GM18502 (cell line): ENCODE measurements at regions not wholly inside any gene's neighbourhood (a gene's known extent, or its start where the extent isn't known, plus 50 kb on each side); places are given as distances from the start of the nearest gene placed in this dataset.

Experiments used
- ATAC-seq: cut with Tn5 transposase; IDR thresholded peaks from one replicate; pipeline ENCODE4 v1.9.1; 2021; ENCODE audit warnings: mild to moderate bottlenecking; ENCODE audit not compliant: unreplicated experiment, poor library complexity

GRCh38 chr3:146865175-146865755 lies 260.1 kb upstream of the PLSCR5 start:
- no peak for ATAC-seq

GRCh38 chr3:146861262-146861661 lies 256.1 kb upstream of the PLSCR5 start:
- no peak for ATAC-seq

- ATAC-seq: no peak
Measured at GRCh38 chr3:146854523-146854922, 249.4 kb upstream of the PLSCR5 start.

- ATAC-seq: no peak
Measured at GRCh38 chr3:146851665-146852064, 246.5 kb upstream of the PLSCR5 start.

GRCh38 chr3:146845361-146845760 lies 240.2 kb upstream of the PLSCR5 start:
- no peak for ATAC-seq

GRCh38 chr3:146843476-146843875 lies 238.3 kb upstream of the PLSCR5 start:
- ATAC-seq: no peak

GRCh38 chr3:146839727-146840375 lies 234.7 kb upstream of the PLSCR5 start:
- ATAC-seq: no peak

GRCh38 chr3:146838221-146838620 lies 233.1 kb upstream of the PLSCR5 start:
- ATAC-seq: no peak

GRCh38 chr3:146834917-146835316 lies 229.8 kb upstream of the PLSCR5 start:
- no peak for ATAC-seq

GRCh38 chr3:146832857-146833458 lies 227.8 kb upstream of the PLSCR5 start:
- no peak for ATAC-seq

GRCh38 chr3:146831659-146832058 lies 226.5 kb upstream of the PLSCR5 start:
- ATAC-seq: no peak

GRCh38 chr3:146830231-146830630 lies 225.1 kb upstream of the PLSCR5 start:
- no peak for ATAC-seq

GRCh38 chr3:146827836-146828235 lies 222.7 kb upstream of the PLSCR5 start:
- ATAC-seq: no peak

- ATAC-seq: no peak
Measured at GRCh38 chr3:146823622-146824021, 218.5 kb upstream of the PLSCR5 start.

GRCh38 chr3:146818866-146819265 lies 213.7 kb upstream of the PLSCR5 start:
- no peak for ATAC-seq

- no peak for ATAC-seq
Measured at GRCh38 chr3:146818301-146818700, 213.2 kb upstream of the PLSCR5 start.

- no peak for ATAC-seq
Measured at GRCh38 chr3:146817704-146818103, 212.6 kb upstream of the PLSCR5 start.

- no peak for ATAC-seq
Measured at GRCh38 chr3:146814601-146815315, 209.6 kb upstream of the PLSCR5 start.

- ATAC-seq: no peak
Measured at GRCh38 chr3:146813496-146813895, 208.3 kb upstream of the PLSCR5 start.

GRCh38 chr3:146803745-146804144 lies 198.6 kb upstream of the PLSCR5 start:
- no peak for ATAC-seq

GRCh38 chr3:146801492-146801891 lies 196.3 kb upstream of the PLSCR5 start:
- ATAC-seq: no peak
